ENCODE measurements at regions not wholly inside any gene's neighbourhood (a gene's known extent, or its start where the extent isn't known, plus 50 kb on each side); places are given as distances from the start of the nearest gene placed in this dataset.

GRCh38 chr14:61145034-61145902, 135.9 kb downstream of the TMEM30B start:
- no peak overlapping the region for H2AFZ ChIP-seq (ENCODE audit: low read length)
- FAIRE-seq = no peak
- H3K27ac ChIP-seq (ENCODE audit: low read depth, low read length) = no peak overlapping the region

More at GRCh38 chr14:61145034-61145902, 135.9 kb downstream of the TMEM30B start:
- ChIA-PET POLR2A (ENCODE audit: partially characterized antibody) (no interaction called here), CTCF (ENCODE audit: partially characterized antibody) (no interaction called here)
- H3K79me1 ChIP-seq (ENCODE audit: low read depth, low read length) = no peaks in the 10 kb centered on the region
- H3K14ac ChIP-seq (ENCODE audit: insufficient read length) = no peak overlapping the region
- 89% methylated on average over 8 of the region's 8 CpGs; no CpG with 5 or more reads in 1 of the 2 experiments for WGBS, 2 experiments (ENCODE audit: extremely low coverage in 1 of 2, insufficient coverage in 1 of 2, insufficient read length in 1 of 2, insufficient replicate concordance in 2 of 2, low coverage in 1 of 2, low lambda C conversion rate in 2 of 2, missing lambda C conversion rate in 1 of 2)
- no peak overlapping the region for H3K56ac ChIP-seq (replicated peaks; ENCODE audit: insufficient read length, low read depth, low read length)
- H3K23ac ChIP-seq (ENCODE audit: insufficient read length) = no peak overlapping the region
- H3K36me3 ChIP-seq (ENCODE audit: control insufficient read depth in 2 of 4, insufficient read depth in 4 of 4, low read length in 3 of 4) = peaks cover 0 to 3% (median 0%) of the 10 kb centered on the region in 4 experiments; a peak in 1 of 8 replicates
- no peak overlapping the region for H2BK20ac ChIP-seq (ENCODE audit: low read length)
- no peak overlapping the region for H2BK15ac ChIP-seq (ENCODE audit: low read length)
- H4K8ac ChIP-seq (ENCODE audit: extremely low read depth, insufficient read depth, low read length) = no peak overlapping the region
- H2AK5ac ChIP-seq (ENCODE audit: low read depth, low read length) = no peak overlapping the region
- no peak overlapping the region for H3K4me2 ChIP-seq (ENCODE audit: insufficient read depth in 1 of 2, low read depth in 2 of 2, low read length in 2 of 2)
- peaks cover 23 to 31% of the 10 kb centered on the region in 2 experiments for H3K9me3 ChIP-seq (ENCODE audit: insufficient read depth in 2 of 2, low read depth in 1 of 2, low read length in 1 of 2)
- H3K27me3 ChIP-seq (replicated peaks in 1 of 4; ENCODE audit: control insufficient read depth in 3 of 4, extremely low read depth in 1 of 4, insufficient read depth in 3 of 4, low read length in 3 of 4) = no peaks in the 10 kb centered on the region; a peak in 1 of 7 replicates
- H2BK5ac ChIP-seq (ENCODE audit: low read depth, low read length) = no peak overlapping the region
- no peak overlapping the region for H3K18ac ChIP-seq (ENCODE audit: extremely low read depth, low read length)
- H3K4me3 ChIP-seq (ENCODE audit: extremely low read depth in 1 of 4, insufficient read depth in 2 of 4, low read depth in 3 of 4, low read length in 4 of 4) = no peak overlapping the region
- no peak overlapping the region for H2BK12ac ChIP-seq (ENCODE audit: low read depth, low read length)
- no peak overlapping the region for H2BK120ac ChIP-seq (replicated peaks; ENCODE audit: low read depth, low read length)
- H3K4ac ChIP-seq (replicated peaks; ENCODE audit: insufficient read length, low read depth, low read length) = no peak overlapping the region
- no peak for TF ChIP-seq SIN3A (conservative IDR thresholded peaks at IDR 0.05 in 1 of 2, IDR thresholded peaks at IDR 0.05 in 1 of 2; ENCODE audit: low read depth in 1 of 2, low read length in 2 of 2)
- TF ChIP-seq EGR1 (IDR thresholded peaks at IDR 0.05; ENCODE audit: borderline replicate concordance, low read depth, low read length) = no peak
- no peaks in the 10 kb centered on the region for H3K79me2 ChIP-seq (ENCODE audit: control insufficient read depth in 1 of 2, insufficient read depth in 2 of 2, low read length in 2 of 2)
- no peaks in the 10 kb centered on the region for H3K23me2 ChIP-seq (ENCODE audit: low read depth, low read length)
- no peak overlapping the region for H4K5ac ChIP-seq (ENCODE audit: insufficient read length, low read depth, low read length)
- DNase-seq (ENCODE audit: low read depth in 1 of 2, low spot score in 2 of 2) = no peak
- H3K4me1 ChIP-seq (replicated peaks in 1 of 4; ENCODE audit: control insufficient read depth in 3 of 4, insufficient read depth in 4 of 4, low read length in 3 of 4) = no peaks in the 10 kb centered on the region; a peak in 1 of 7 replicates
- no peak overlapping the region for H4K91ac ChIP-seq (replicated peaks; ENCODE audit: insufficient read length, low read length)
- no peaks in the 10 kb centered on the region for H4K20me1 ChIP-seq (replicated peaks in 1 of 2; ENCODE audit: control insufficient read depth in 1 of 2, insufficient read depth in 2 of 2, low read length in 2 of 2)
- no peak overlapping the region for H3K9ac ChIP-seq (replicated peaks in 1 of 4; ENCODE audit: extremely low read depth in 1 of 4, low read depth in 3 of 4, low read length in 3 of 4)
